Urinary bladder (tissue), 3 donors: ENCODE measurements at regions not wholly inside any gene's neighbourhood (a gene's known extent, or its start where the extent isn't known, plus 50 kb on each side); places are given as distances from the start of the nearest gene placed in this dataset.

Experiments used
- DNase-seq: peaks from one replicate; pipeline ENCODE4 v3.0.0-alpha.2; 2015; ENCODE audit errors: extremely low spot score
- H3K27ac ChIP-seq: one replicate; pipeline ENCODE4 v1.5.1; 2013; ENCODE audit warnings: low read depth, mild to moderate bottlenecking, moderate library complexity
- H3K36me3 ChIP-seq: one replicate; pipeline ENCODE4 v1.6.1; 2013; ENCODE audit warnings: mild to moderate bottlenecking, moderate library complexity; ENCODE audit not compliant: insufficient read depth
- H3K4me1 ChIP-seq: one replicate; pipeline ENCODE4 v1.6.1; 2013; ENCODE audit warnings: mild to moderate bottlenecking, moderate library complexity; ENCODE audit not compliant: insufficient read depth
- H3K4me3 ChIP-seq: one replicate; pipeline ENCODE4 v1.5.1; 2013; ENCODE audit warnings: low read depth, low read length
- WGBS: extraction: QIAGEN DNeasy Blood & Tissue Kit; methylation state at CpG from one replicate; pipeline ENCODE4 v1.1.7; 2013; 5-methylcytosine and 5-hydroxymethylcytosine counted together
- donor health status: healthy with polysubstance abuse.
- donor health status: healthy.

DNA sequence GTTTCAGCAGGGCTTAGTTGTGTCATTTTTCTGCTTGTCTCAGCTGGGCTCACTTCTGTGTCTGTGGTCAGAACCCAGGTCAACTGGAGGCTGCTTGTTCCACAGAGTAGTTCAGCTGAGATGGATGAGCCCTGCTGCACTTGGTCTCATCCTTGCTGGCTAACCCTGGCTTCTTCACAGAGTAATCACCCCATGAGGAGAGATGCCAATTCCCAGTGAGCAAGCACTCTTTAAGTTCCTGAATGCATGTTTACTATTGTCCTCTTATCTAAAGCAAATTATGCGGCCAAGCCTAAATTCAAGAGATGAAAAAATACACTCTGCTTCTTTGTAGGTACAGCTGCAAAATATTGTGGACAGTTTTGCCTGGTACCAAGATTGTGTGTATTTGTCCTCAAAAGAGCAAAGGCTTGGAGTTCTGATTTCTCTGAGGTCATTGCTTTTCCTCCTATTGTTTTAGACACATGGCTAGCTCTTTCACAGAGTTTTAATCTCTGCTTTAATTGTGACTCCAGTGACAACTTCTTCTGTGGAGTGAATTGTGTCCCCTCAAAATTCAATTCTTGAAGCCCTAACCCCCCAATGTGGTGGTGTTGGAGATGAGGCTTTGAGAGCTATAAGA is 236.6 kb upstream of the ANKRD50 start:
- no peak for DNase-seq
- Histone ChIP-seq H3K4me3 (no peak overlapping the region), H3K27ac (no peak overlapping the region), H3K4me1 (no peaks in the 10 kb centered on the region), H3K36me3 (no peaks in the 10 kb centered on the region)
- WGBS: 81% methylated on average over 1 of the region's 1 CpG

DNA sequence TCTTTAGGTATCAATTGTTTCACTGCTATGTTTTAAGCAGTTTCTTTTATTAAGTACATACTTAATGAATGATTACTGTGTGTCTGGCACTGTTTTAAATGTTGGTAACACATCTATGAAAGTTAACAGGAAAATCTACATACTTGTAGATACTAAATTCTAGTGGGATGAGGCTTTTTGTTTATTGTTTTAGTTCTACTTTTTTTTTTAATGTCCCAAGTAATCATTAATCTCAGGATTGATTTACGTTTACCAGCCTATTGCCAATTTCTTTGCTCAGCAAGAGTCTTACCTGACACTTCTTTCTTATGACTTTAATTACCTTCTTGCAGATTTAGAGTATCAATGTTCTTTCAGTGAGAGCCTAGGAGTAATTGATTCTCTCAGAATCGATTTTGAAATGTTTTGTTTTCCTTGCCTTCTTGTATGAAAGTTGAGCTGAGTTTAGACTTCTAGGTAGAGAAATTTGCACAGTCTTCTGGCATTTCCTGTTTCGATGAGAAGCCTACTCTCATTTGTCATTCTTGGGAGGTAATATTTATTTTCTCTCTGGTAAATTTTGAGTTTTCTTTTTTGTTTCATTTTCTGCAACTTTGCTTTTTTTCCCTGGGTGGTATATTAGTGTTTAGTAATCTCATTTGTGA is 235.2 kb upstream of the ANKRD50 start:
- H3K27ac ChIP-seq: no peak overlapping the region
- H3K4me1 ChIP-seq: no peaks in the 10 kb centered on the region
- DNase-seq: no peak
- H3K36me3 ChIP-seq: no peaks in the 10 kb centered on the region
- no peak overlapping the region for H3K4me3 ChIP-seq
- 74% methylated on average over 3 of the region's 3 CpGs for WGBS

DNA sequence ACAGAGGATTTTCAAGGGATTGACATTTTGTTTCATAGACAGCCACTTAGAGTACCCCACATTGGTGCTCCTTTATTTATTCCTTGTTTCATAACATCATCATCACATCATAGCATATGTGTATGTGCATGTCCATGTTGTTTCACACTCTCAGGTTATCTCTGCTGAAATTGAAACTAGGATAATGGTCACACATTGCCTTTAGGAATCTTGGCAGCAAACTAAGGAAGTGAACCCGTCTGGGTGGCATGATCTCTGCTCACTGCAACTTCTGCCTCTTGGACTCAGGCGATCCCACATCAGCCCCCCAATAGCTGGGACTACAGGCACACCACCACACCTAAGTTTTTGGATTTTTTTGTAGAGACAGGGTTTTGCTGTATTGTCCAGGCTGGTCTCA is 234.2 kb upstream of the ANKRD50 start:
- Histone ChIP-seq H3K4me3 (no peak overlapping the region), H3K36me3 (no peaks in the 10 kb centered on the region), H3K27ac (peak overlapping the region; percentile 56), H3K4me1 (no peaks in the 10 kb centered on the region)
- WGBS: 75% methylated on average over 2 of the region's 2 CpGs
- DNase-seq: no peak

DNA sequence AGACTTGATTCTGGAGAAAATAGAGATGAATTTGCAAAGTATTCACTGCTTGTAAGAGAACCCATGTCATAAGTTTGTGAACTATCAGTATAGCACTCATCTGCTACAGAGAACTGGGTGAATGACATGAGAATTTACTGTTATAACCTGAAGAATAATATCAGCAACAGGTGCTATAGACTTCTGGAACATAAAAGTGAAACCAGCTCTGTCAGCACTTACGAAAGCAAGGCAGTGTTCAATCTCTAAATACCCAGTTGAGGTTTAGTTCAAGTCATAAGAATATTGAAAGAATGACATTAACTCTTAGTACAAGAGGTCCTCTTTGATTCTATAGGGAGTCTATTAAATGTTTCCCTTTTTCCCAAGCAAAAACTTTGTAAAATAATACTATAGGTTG is 232.9 kb upstream of the ANKRD50 start:
- H3K4me1 ChIP-seq: no peaks in the 10 kb centered on the region
- H3K27ac ChIP-seq: no peak overlapping the region
- H3K4me3 ChIP-seq: no peak overlapping the region
- WGBS: 86% methylated on average over 1 of the region's 1 CpG
- no peaks in the 10 kb centered on the region for H3K36me3 ChIP-seq
- no peak for DNase-seq

DNA sequence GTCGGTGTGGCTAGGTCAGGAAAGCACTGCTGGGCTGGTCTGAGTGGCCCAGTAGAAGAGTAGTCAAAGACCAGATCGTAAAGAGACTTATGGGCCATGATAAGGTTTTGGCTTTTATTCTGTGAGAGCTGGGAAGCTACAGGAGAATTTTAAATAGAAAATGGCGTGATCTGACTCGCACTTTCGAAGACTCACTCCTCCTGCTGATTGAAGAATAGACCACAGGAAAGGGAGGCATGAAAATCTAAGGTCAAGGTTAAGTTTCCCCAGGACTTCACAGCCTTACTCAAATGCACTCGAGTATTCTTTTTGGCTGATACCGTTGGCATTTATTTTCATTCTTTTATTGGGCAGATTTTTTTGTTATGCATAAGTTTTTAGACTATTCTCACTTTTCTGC is 231.4 kb upstream of the ANKRD50 start:
- H3K27ac ChIP-seq: no peak overlapping the region
- no peaks in the 10 kb centered on the region for H3K36me3 ChIP-seq
- no peak for DNase-seq
- WGBS: 87% methylated on average over 7 of the region's 7 CpGs
- no peak overlapping the region for H3K4me3 ChIP-seq
- H3K4me1 ChIP-seq: no peaks in the 10 kb centered on the region

DNA sequence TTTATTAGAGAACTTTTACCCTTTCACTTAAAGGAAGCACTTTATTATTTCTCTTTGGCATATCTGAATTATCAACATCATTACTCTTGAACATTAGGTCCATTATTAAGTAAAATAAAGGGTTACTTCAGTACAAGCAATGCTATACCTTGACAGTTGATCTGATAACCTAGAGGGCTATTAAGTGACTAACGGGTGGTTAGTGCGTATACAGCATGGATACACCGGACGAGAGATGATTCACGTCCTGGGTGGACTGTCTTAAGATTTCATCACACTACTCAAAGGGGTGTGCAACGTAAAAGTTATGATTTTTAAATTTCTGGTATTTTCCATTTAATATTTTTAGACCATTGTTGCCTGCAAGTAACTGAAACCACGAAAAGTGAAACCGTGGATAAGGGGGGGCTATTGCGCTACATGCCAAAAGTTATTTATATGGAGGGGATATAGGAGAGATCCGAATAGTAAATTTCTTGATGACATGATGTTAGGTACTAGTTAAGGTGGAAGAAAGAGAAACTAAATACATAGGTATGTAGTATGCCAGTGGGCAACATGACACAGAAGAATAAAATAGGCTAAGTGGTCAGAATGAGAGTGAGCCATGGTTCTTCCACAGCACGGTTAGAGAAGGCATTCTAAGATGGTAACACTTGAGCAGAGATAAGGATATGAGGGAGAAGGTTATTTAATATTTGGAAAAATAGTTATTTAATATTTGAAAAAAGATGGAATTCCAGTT is 230.8 kb upstream of the ANKRD50 start:
- WGBS: 88% methylated on average over 11 of the region's 11 CpGs
- Histone ChIP-seq H3K27ac (no peak overlapping the region), H3K4me1 (no peaks in the 10 kb centered on the region), H3K36me3 (no peaks in the 10 kb centered on the region), H3K4me3 (no peak overlapping the region)
- DNase-seq: no peak

DNA sequence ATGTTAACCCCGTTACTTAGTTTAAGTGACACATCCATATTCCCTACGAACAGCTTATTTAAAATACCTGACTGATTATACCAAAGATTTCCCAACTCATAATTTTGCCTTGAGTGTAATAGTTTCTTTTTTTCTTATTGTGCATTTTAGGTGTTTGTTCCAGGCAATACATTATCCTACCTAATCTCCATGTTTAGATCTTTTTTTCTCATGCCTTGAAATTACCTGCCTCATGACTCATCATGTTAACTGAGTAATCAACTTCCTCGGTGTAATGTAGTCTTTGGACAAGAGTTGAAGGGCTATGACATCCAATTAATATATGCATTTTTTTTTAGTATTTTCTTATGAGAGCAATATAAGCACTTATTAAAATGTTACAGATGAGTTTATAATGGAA is 228.7 kb upstream of the ANKRD50 start:
- 87% methylated on average over 3 of the region's 3 CpGs for WGBS
- no peak for DNase-seq
- H3K36me3 ChIP-seq: no peaks in the 10 kb centered on the region
- no peak overlapping the region for H3K27ac ChIP-seq
- no peak overlapping the region for H3K4me3 ChIP-seq
- no peaks in the 10 kb centered on the region for H3K4me1 ChIP-seq

DNA sequence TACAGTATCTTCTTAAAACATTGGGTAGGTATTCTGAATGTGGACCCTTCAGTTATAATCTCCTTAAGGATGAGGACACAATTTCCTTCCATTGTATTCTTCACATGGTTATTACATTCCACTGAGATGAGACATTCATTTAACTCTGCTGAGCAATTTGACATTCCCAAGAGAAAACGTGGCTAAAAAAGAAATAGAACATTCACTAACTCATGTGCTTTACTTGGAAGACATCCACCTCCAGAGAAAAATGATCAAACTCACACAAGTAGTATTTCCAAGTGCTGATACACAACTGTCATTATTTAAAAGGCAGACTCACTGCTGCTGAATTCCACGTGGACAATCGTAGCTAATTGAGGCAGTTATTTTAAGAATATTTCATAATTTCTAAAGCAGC is 227.9 kb upstream of the ANKRD50 start:
- Histone ChIP-seq H3K36me3 (no peaks in the 10 kb centered on the region), H3K27ac (no peak overlapping the region), H3K4me1 (no peaks in the 10 kb centered on the region), H3K4me3 (no peak overlapping the region)
- DNase-seq: no peak
- WGBS: 21% methylated on average over 3 of the region's 3 CpGs

DNA sequence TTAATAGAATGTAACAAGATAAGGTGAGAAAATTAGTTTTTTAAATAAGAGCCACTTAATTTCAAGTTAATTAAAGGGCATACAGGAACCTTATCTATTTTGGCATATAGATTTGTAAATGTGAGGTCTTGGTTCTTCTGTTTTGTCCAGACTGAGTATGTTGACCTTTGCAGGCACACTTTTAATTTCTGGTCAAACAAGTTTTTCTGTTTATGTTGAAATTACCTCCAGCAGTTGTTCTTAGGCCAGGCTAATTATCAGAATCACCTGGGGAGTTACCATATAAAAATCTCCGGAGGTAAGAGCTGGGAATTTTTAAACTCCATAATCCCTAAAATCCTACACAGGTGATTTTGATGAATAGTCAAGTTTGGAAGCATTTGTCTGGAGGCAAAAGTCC is 227.4 kb upstream of the ANKRD50 start:
- no peak for DNase-seq
- Histone ChIP-seq H3K36me3 (no peaks in the 10 kb centered on the region), H3K4me3 (no peak overlapping the region), H3K27ac (no peak overlapping the region), H3K4me1 (no peaks in the 10 kb centered on the region)
- WGBS: 44% methylated on average over 1 of the region's 1 CpG

DNA sequence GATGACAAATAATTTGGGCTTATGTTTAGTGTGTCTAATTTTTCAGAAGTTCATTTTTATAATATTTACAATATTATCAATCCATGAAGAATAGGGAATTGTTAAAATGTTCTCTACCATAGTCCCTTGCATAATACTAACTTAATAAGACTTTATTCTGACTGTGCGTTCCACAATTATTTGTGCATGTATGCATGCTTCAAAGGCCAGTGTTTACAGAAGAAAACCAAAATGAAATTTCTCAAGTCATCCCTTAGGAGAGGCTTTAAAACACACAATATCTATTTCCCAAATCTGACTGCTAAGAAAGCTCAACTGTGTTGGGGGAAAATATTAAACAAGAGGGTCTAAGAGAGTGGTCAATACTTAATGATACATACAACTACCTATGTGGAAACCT is 226.3 kb upstream of the ANKRD50 start:
- DNase-seq: no peak
- 84% methylated on average over 1 of the region's 1 CpG for WGBS
- H3K36me3 ChIP-seq: no peaks in the 10 kb centered on the region
- no peaks in the 10 kb centered on the region for H3K4me1 ChIP-seq
- no peak overlapping the region for H3K27ac ChIP-seq
- no peak overlapping the region for H3K4me3 ChIP-seq

DNA sequence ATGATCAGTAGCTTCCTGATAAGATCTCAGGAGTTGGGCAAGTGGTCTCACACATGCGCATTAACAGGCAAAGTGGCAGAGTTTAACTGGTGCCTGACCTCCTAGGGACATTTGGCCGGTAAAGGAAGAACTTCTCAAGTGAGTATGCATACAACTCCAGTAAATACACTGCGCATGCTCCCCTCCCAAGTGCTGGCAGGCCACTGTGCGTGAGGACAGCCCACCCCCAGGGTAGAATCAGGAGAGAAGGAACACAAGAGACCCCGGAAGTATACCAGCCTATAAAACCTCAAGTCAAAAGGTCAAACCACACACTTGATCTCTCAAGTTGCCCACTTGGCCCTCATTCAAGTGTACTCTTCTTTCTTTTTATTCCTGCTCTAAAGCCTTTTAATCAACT is 225.5 kb upstream of the ANKRD50 start:
- Histone ChIP-seq H3K4me1 (no peaks in the 10 kb centered on the region), H3K4me3 (no peak overlapping the region)
- WGBS: 69% methylated on average over 5 of the region's 5 CpGs

DNA sequence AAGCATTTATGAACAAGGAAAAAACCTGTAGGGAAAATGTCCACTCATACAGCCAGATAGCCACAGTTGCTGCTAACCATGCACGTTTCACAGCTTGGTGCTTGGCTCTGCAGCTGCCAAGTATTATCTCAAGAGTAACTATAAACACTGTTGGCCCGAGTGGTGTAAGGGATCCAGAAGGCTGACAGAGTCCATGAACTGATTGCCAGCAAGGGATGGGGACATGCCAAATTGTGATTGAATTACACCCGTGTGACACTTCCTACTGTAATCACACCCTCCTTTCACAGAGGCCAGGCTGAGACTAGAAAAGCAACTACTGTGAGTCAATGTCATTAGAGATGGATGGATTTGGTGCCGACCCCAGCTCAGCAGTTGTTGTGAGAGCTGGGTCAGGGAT is 223.9 kb upstream of the ANKRD50 start:
- DNase-seq: peak; percentile 31
- no peak overlapping the region for H3K27ac ChIP-seq
- H3K36me3 ChIP-seq: no peaks in the 10 kb centered on the region
- no peak overlapping the region for H3K4me3 ChIP-seq
- WGBS: 12% methylated on average over 4 of the region's 4 CpGs
- no peaks in the 10 kb centered on the region for H3K4me1 ChIP-seq

More for the DNA sequence above, 225.5 kb upstream of the ANKRD50 start:
- H3K27ac ChIP-seq: no peak overlapping the region
- DNase-seq: no peak
- no peaks in the 10 kb centered on the region for H3K36me3 ChIP-seq

DNA sequence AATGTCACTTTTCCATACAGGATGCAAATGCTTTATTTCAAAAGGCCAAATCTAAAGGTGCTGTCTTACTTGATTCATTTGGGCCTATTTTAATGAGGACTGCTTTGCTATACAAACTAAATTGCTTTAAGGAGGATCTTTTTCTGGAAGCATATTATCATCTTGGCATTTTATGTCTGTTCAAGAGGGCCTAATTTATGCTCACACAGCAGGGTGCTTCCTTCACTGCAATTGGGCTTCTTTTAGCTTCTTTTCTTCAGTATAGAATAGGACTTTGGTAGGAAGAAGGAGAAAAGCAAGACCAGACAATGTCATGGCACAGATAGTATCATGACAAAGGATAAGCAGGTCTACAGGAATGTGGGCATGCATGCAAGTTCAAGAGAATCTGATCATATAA is 222.4 kb upstream of the ANKRD50 start:
- Histone ChIP-seq H3K36me3 (no peaks in the 10 kb centered on the region), H3K4me1 (no peaks in the 10 kb centered on the region), H3K4me3 (no peak overlapping the region), H3K27ac (no peak overlapping the region)
- no peak for DNase-seq

DNA sequence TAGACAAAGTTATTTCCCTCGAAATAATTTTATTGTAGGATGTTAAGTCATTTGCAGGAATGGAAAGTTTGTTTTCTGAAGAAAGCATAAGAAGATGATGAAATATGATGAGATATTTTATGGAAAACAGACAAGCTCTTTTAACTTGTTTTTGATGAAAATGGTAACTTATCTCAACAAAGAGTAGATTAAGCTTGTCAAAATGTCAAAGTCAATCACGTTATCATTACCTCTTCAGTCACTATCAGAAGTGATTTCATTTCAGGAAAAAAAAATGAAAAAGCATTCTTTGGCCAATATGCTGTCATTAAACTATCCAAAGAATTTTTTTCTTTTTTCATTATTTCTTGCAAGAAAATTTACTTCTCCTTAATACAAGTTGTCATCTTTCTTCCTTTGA is 221.0 kb upstream of the ANKRD50 start:
- DNase-seq: no peak
- no peaks in the 10 kb centered on the region for H3K36me3 ChIP-seq
- no peak overlapping the region for H3K4me3 ChIP-seq
- H3K4me1 ChIP-seq: no peaks in the 10 kb centered on the region
- 84% methylated on average over 2 of the region's 2 CpGs for WGBS
- no peak overlapping the region for H3K27ac ChIP-seq
